ENCODE measurements at regions not wholly inside any gene's neighbourhood (a gene's known extent, or its start where the extent isn't known, plus 50 kb on each side); places are given as distances from the start of the nearest gene placed in this dataset.

DNA sequence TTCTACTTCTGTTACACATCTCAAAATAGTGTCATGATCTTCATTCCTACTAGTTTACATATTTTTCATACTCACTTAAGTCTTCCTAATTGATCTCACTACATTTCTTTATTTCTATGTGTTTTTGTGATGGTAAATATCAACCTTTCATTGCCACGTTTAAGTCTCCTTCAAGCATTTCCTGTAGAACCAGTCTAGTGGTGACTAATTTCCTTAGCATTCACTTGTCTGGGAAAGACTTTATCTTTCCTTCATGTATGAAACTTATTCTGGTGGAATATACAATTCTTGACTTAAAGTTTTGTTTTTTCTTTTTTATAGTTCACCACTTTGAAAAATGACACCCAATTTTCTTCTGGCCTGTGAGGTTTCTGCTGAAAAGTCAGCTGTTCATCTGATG lies 181.4 kb upstream of the NEIL3 start:
- no peak for DNase-seq
- intact Hi-C loops (cut with DNase I; ENCODE audit: low total_unique reads) = no loop called here
- Histone ChIP-seq H3K27me3 (no peaks in the 10 kb centered on the region), H3K4me3 (no peak overlapping the region), H3K36me3 (ENCODE audit: low read depth, missing control alignments) (no peaks in the 10 kb centered on the region), H3K4me1 (no peaks in the 10 kb centered on the region), H3K9me3 (no peaks in the 10 kb centered on the region), H3K27ac (no peak overlapping the region)
- 80 to 84% methylated on average over 1 of the region's 1 CpG for WGBS, 2 donors
- TF ChIP-seq POLR2A (IDR thresholded peaks at IDR 0.05) = no peak
- TF ChIP-seq, protein P1, sequence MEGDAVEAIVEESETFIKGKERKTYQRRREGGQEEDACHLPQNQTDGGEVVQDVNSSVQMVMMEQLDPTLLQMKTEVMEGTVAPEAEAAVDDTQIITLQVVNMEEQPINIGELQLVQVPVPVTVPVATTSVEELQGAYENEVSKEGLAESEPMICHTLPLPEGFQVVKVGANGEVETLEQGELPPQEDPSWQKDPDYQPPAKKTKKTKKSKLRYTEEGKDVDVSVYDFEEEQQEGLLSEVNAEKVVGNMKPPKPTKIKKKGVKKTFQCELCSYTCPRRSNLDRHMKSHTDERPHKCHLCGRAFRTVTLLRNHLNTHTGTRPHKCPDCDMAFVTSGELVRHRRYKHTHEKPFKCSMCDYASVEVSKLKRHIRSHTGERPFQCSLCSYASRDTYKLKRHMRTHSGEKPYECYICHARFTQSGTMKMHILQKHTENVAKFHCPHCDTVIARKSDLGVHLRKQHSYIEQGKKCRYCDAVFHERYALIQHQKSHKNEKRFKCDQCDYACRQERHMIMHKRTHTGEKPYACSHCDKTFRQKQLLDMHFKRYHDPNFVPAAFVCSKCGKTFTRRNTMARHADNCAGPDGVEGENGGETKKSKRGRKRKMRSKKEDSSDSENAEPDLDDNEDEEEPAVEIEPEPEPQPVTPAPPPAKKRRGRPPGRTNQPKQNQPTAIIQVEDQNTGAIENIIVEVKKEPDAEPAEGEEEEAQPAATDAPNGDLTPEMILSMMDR (IDR thresholded peaks at IDR 0.05) = no peak

DNA sequence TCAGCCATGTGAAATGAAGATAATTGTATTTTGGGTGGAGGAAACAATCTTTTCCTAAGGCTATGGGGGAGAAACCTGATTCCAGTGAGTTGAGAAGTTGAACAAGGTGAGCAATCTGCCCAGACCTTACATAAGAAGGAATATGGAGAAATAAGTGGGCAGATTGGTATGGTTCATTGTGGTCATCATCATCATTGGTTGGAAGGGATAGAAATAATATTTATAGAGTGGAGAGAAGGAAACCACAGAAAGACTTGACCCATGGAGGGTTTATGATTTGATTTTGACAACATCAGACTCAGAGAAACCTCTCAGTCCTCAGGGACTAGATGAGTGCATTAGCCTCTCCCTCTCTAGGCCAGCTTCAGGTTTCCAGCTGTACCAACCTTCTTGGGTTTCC lies 177.9 kb upstream of the NEIL3 start:
- TF ChIP-seq, protein P1 (IDR thresholded peaks at IDR 0.05) = no peak
- no peak for TF ChIP-seq POLR2A (IDR thresholded peaks at IDR 0.05)
- Histone ChIP-seq H3K36me3 (ENCODE audit: low read depth, missing control alignments) (no peaks in the 10 kb centered on the region), H3K27ac (no peak overlapping the region), H3K9me3 (no peaks in the 10 kb centered on the region), H3K27me3 (no peaks in the 10 kb centered on the region), H3K4me3 (no peak overlapping the region), H3K4me1 (no peaks in the 10 kb centered on the region)
- DNase-seq = no peak
- intact Hi-C loops (cut with DNase I; ENCODE audit: low total_unique reads) = no loop called here

DNA sequence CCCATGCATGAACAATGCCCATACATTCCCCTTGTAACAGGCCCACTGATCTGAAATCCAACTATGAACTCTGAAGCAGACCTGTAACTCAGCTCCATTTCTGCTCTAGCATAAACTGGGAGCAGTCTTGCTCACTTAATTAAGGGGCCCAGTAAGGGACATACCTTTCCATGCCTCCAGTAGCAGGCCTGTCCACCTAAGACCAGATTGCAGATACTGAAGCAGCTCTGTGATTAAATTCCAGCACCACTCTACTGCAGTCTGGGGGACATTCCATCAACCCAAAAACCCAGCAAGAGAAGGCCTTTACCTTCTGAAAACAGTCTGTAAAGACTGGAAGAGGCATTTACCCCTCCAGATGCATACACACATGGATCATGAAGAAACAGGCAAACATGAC lies 162.0 kb upstream of the NEIL3 start:
- Histone ChIP-seq H3K36me3 (ENCODE audit: low read depth, missing control alignments) (no peaks in the 10 kb centered on the region), H3K27ac (no peak overlapping the region), H3K4me1 (no peaks in the 10 kb centered on the region), H3K9me3 (no peaks in the 10 kb centered on the region), H3K27me3 (no peaks in the 10 kb centered on the region), H3K4me3 (no peak overlapping the region)
- intact Hi-C loops (cut with DNase I; ENCODE audit: low total_unique reads) = no loop called here
- no peak for TF ChIP-seq POLR2A (IDR thresholded peaks at IDR 0.05)
- TF ChIP-seq, protein P1 (IDR thresholded peaks at IDR 0.05) = no peak
- DNase-seq = no peak

DNA sequence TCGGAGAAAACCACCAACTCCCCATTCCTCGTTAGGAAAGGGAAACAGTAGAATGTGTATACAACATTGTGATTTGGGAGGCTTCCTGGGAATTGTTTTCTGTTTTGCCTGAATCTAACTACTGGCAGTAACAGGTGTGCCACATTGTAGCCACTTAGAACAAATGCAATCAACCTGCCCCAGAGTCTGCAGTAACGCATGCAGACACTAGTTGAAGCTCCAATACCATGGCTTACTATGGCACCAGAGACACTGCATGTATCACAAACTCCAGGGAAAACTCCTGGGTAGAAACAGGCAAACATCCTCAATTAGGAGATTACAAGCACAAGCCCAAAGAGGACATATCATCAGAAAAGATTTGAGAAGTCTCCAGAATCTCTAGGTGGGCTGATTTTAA lies 154.2 kb upstream of the NEIL3 start:
- 46 to 69% methylated on average over 3 of the region's 3 CpGs for WGBS, 2 donors
- no peak overlapping the region for H3K4me3 ChIP-seq
- H3K9me3 ChIP-seq = no peaks in the 10 kb centered on the region
- H3K4me1 ChIP-seq = no peaks in the 10 kb centered on the region
- intact Hi-C loops (cut with DNase I; ENCODE audit: low total_unique reads) = no loop called here
- no peak for TF ChIP-seq POLR2A (IDR thresholded peaks at IDR 0.05)
- TF ChIP-seq, protein P1 (IDR thresholded peaks at IDR 0.05) = no peak
- H3K36me3 ChIP-seq (ENCODE audit: low read depth, missing control alignments) = no peaks in the 10 kb centered on the region
- no peak overlapping the region for H3K27ac ChIP-seq
- no peaks in the 10 kb centered on the region for H3K27me3 ChIP-seq
- no peak for DNase-seq

DNA sequence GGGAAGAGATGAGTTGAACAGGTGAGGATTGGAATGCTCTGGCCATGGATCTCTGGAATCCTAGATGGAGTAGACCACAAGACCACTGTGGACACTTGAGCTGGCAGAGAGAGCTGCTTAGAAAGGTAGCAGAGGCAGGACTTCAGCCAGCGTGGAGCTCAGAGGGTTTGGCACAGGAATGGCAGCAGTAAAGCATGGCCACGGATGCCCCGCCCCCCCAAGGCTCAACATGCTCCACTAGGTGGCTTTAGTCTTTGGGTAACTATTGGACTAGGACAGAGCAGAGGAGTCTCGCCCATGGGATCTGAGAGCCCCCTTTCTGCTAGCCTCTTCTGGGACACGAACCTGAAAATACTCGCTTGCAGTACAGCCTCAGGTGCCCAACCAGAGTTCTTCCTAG lies 150.1 kb upstream of the NEIL3 start:
- TF ChIP-seq POLR2A (IDR thresholded peaks at IDR 0.05) = no peak
- TF ChIP-seq, protein P1 (IDR thresholded peaks at IDR 0.05) = no peak
- DNase-seq = no peak
- 76 to 100% methylated on average over 2 to 6 of the region's 6 CpGs for WGBS, 2 donors
- no peak overlapping the region for H3K27ac ChIP-seq
- no peaks in the 10 kb centered on the region for H3K36me3 ChIP-seq (ENCODE audit: low read depth, missing control alignments)
- no peak overlapping the region for H3K4me3 ChIP-seq
- no peaks in the 10 kb centered on the region for H3K27me3 ChIP-seq
- no peaks in the 10 kb centered on the region for H3K4me1 ChIP-seq
- no peaks in the 10 kb centered on the region for H3K9me3 ChIP-seq
- intact Hi-C loops (cut with DNase I; ENCODE audit: low total_unique reads) = no loop called here

All from testis (tissue), 2 donors.